ENCODE measurements at regions not wholly inside any gene's neighbourhood (a gene's known extent, or its start where the extent isn't known, plus 50 kb on each side); places are given as distances from the start of the nearest gene placed in this dataset.

- H3K79me2 ChIP-seq (ENCODE audit: low read length), result no peaks in the 10 kb centered on the region
- H3K27me3 ChIP-seq (ENCODE audit: low read depth, low read length), result peaks cover 43% of the 10 kb centered on the region; the same call in 1 of the 2 replicates
- H3K4me2 ChIP-seq (ENCODE audit: low read length), result no peak overlapping the region
- H3K9ac ChIP-seq (ENCODE audit: low read length), result no peak overlapping the region
- H3K27ac ChIP-seq (ENCODE audit: low read length), result no peak overlapping the region
- H3K4me1 ChIP-seq (ENCODE audit: low read length), result no peaks in the 10 kb centered on the region
- no peak overlapping the region for H2AFZ ChIP-seq (ENCODE audit: low read depth, low read length)
- no peaks in the 10 kb centered on the region for H3K9me3 ChIP-seq (ENCODE audit: insufficient read depth, low read length)
- H3K36me3 ChIP-seq (replicated peaks; ENCODE audit: low read depth, low read length), result no peaks in the 10 kb centered on the region
- no peaks in the 10 kb centered on the region for H4K20me1 ChIP-seq (ENCODE audit: insufficient read depth, low read length)
- TF ChIP-seq EZH2phosphoT487 (IDR thresholded peaks at IDR 0.05; ENCODE audit: low read depth) (no peak), CTCF (IDR thresholded peaks at IDR 0.05; ENCODE audit: low read depth, low read length) (no peak)
- H3K4me3 ChIP-seq (ENCODE audit: low read length), result no peak overlapping the region
Observed at GRCh38 chr15:59873644-59874272, 130.4 kb upstream of the FOXB1 start.

GRCh38 chr15:59867086-59867855, 136.8 kb upstream of the FOXB1 start:
- Histone ChIP-seq H3K4me3 (ENCODE audit: low read length) (no peak overlapping the region), H3K79me2 (ENCODE audit: low read length) (no peaks in the 10 kb centered on the region), H4K20me1 (ENCODE audit: insufficient read depth, low read length) (no peaks in the 10 kb centered on the region), H3K4me2 (ENCODE audit: low read length) (no peak overlapping the region), H3K27ac (ENCODE audit: low read length) (no peak overlapping the region), H3K36me3 (replicated peaks; ENCODE audit: low read depth, low read length) (no peaks in the 10 kb centered on the region), H2AFZ (ENCODE audit: low read depth, low read length) (no peak overlapping the region), H3K27me3 (ENCODE audit: low read depth, low read length) (peaks cover 50% of the 10 kb centered on the region), H3K9ac (ENCODE audit: low read length) (no peak overlapping the region), H3K9me3 (ENCODE audit: insufficient read depth, low read length) (no peaks in the 10 kb centered on the region), H3K4me1 (ENCODE audit: low read length) (peaks cover 5% of the 10 kb centered on the region; the same call in 1 of the 2 replicates)
- TF ChIP-seq EZH2phosphoT487 (IDR thresholded peaks at IDR 0.05; ENCODE audit: low read depth), result no peak
- no peak for TF ChIP-seq CTCF (IDR thresholded peaks at IDR 0.05; ENCODE audit: low read depth, low read length)

GRCh38 chr15:59866642-59867041, 137.5 kb upstream of the FOXB1 start:
- H3K27ac ChIP-seq (ENCODE audit: low read length), result no peak overlapping the region
- H3K4me1 ChIP-seq (ENCODE audit: low read length), result peaks cover 5% of the 10 kb centered on the region; the same call in 1 of the 2 replicates
- no peaks in the 10 kb centered on the region for H3K79me2 ChIP-seq (ENCODE audit: low read length)
- H3K27me3 ChIP-seq (ENCODE audit: low read depth, low read length), result peaks cover 52% of the 10 kb centered on the region
- H3K36me3 ChIP-seq (replicated peaks; ENCODE audit: low read depth, low read length), result no peaks in the 10 kb centered on the region
- TF ChIP-seq CTCF (IDR thresholded peaks at IDR 0.05; ENCODE audit: low read depth, low read length) (no peak), EZH2phosphoT487 (IDR thresholded peaks at IDR 0.05; ENCODE audit: low read depth) (no peak)
- H2AFZ ChIP-seq (ENCODE audit: low read depth, low read length), result no peak overlapping the region
- H3K4me2 ChIP-seq (ENCODE audit: low read length), result no peak overlapping the region
- H3K4me3 ChIP-seq (ENCODE audit: low read length), result no peak overlapping the region
- no peaks in the 10 kb centered on the region for H4K20me1 ChIP-seq (ENCODE audit: insufficient read depth, low read length)
- no peak overlapping the region for H3K9ac ChIP-seq (ENCODE audit: low read length)
- H3K9me3 ChIP-seq (ENCODE audit: insufficient read depth, low read length), result no peaks in the 10 kb centered on the region

All from OCI-LY3 (cell line).